NOMO-1 treated with DMSO at 0.1 percent for 48 hours (cell line): ENCODE measurements at regions not wholly inside any gene's neighbourhood (a gene's known extent, or its start where the extent isn't known, plus 50 kb on each side); places are given as distances from the start of the nearest gene placed in this dataset.
"Not testable (repeated sequence)": the region's sequence is repeated elsewhere in the genome, so short reads cannot be mapped to it uniquely, and the experiment has no call there.

Source experiments
- DNase-seq: peaks from one replicate; lab custom pipeline; 2025; ENCODE audit not compliant: unreplicated experiment; lab: John Stamatoyannopoulos, UW

DNA sequence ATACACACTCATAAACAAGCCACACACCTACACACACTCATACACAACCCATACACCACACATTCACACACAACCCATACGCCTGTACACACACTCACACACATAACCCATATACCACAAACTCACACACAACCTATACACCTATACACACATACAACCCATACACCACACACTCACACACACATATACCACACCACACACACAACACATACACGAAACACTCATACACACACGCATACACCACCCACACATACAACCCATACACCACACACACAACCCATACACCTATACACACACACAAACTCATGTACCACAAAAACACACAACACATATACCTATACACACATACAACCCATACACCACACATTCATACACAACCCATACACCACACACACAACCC, 164.3 kb downstream of the TMEM121 start:
- no peak for DNase-seq

GRCh38 chr14:105691321-105692109, 165.1 kb downstream of the TMEM121 start:
- DNase-seq: not testable (repeated sequence)

DNA sequence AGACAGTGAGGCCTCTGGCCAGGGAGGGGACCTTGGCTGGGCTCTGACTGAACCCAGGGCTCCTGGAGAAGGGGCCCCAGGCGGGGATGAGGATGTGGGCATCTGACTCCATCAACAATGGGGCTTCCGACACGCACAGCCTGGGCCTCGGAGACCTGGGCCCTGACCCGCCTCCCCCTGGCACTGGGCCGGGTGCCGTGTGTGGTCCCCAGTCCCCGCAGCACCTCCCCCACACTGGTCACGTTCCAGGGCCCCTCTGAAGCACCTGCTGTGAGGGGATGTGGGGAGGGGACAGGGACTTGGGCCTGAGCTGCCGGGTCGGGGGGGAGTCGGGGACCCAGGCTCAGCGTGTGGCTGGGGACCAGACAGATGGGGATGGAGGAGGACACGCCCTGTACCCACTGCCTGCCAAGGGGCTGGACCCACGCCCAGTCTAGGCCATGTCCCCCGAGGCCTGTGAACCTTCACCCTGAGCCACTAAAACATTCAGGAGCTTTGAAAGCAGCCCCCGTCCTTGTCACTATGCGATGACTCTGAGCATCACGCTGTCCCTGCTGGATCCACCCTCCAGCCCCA, 165.8 kb downstream of the TMEM121 start:
- not testable (repeated sequence) for DNase-seq

GRCh38 chr14:105694961-105695360, 168.6 kb downstream of the TMEM121 start:
- no peak for DNase-seq

DNA sequence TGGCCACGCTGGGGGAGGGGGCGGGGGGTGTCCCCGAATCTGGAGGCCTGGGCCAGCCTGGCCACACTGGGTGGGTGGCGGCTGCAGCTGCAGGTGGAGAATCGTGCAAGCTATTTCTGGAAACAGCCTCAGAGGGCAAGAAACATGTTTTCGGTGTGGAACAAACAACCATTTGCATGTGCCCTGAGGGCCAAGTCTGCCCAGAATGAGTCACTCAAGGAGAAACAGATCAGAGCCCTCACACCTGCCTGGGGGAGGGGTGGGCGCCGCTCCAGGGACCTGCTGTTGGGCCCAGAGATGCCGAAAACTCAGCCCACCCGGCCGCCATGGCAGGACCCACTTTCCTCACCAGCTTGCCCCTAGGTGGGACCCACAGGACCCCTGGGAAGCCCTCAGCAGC, 170.0 kb downstream of the TMEM121 start:
- DNase-seq: not testable (repeated sequence)

DNA sequence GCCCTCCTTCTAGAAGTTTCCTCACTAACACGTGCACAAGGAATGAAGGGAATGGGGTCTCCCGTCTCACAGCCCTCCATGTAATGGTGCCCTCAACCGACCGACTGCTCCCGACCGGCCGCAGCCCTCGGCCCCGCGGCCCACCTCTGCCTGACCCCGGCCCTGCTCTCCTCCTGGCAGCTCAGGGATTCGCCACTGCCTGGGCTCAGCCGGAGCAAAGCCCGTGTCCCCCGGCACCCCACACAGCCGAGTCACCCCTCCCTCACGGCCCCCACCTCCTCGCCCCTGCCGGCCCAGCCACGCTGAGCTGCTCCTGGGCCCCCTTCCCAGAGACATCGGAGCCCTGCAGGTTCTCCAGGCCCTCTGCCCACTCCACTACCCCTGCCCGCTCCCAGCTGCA, 171.0 kb downstream of the TMEM121 start:
- DNase-seq: not testable (repeated sequence)

DNA sequence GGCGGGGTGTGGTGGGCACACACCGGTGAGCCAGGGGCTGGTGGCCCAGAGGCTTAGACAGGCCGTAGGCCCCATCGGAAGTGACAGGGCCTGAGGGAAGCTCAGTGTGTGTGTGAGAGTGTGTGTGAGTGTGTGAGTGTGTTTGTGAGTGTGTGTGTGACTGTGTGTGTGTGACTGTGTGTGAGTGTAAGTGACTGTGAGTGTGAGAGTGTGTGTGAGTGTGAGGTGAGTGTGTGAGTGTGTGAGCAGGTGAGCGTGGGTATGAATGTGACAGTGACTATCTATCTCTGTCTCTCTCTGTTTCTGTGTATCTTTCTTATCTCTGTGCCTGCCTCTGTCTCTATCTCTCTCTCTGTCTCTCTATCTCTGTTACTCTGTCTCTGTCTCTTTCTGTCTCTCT, 171.6 kb downstream of the TMEM121 start:
- not testable (repeated sequence) for DNase-seq

DNA sequence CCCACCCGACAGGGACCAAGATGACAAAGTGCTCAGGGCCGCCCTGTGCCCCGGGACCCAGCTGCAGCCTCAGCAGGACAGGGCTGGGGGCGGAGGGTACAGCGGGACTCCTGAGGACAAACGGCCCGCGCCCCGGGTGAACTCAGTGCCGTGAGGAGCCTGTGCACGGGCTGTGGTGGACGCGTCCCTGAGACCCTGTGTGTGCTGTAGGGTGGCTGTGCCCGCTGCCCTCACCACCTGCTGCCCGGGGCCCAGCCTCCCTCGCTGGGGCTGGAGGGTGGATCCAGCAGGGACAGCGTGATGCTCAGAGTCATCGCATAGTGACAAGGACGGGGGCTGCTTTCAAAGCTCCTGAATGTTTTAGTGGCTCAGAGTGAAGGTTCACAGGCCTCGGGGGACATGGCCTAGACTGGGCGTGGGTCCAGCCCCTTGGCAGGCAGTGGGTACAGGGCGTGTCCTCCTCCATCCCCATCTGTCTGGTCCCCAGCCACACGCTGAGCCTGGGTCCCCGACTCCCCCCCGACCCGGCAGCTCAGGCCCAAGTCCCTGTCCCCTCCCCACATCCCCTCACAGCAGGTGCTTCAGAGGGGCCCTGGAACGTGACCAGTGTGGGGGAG, 172.7 kb downstream of the TMEM121 start:
- not testable (repeated sequence) for DNase-seq

- DNase-seq: not testable (repeated sequence)
Measured at GRCh38 chr14:105699706-105700105, 173.3 kb downstream of the TMEM121 start.

DNA sequence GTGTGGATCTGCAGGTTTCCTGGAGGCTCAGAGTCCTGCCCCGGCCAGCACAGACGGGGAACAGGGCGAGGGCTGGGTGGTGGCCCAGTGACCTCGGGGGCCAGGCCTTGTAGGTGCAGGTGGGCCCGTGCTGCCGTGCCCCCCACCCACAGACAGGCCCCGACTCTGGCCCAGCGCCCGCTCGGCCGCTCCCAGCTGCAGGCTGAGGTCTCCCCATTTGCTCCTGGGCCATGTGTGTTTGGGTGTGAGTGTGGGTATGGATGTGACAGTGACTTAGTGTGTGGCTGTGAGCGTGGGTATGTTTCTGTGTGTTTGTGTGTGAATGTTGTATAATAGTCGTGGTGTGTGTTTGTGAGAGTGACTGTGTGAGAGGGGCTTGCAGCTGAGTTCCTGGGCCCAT, 173.8 kb downstream of the TMEM121 start:
- DNase-seq: not testable (repeated sequence)

- no peak for DNase-seq
Measured at GRCh38 chr14:105700622-105701288, 174.4 kb downstream of the TMEM121 start.

GRCh38 chr14:105701456-105702274, 175.3 kb downstream of the TMEM121 start:
- no peak for DNase-seq

GRCh38 chr14:105702275-105702817, 176.0 kb downstream of the TMEM121 start:
- DNase-seq: no peak

GRCh38 chr14:105703044-105703665, 176.8 kb downstream of the TMEM121 start:
- DNase-seq: not testable (repeated sequence)

- DNase-seq: not testable (repeated sequence)
Measured at GRCh38 chr14:105704091-105704490, 177.7 kb downstream of the TMEM121 start.

DNA sequence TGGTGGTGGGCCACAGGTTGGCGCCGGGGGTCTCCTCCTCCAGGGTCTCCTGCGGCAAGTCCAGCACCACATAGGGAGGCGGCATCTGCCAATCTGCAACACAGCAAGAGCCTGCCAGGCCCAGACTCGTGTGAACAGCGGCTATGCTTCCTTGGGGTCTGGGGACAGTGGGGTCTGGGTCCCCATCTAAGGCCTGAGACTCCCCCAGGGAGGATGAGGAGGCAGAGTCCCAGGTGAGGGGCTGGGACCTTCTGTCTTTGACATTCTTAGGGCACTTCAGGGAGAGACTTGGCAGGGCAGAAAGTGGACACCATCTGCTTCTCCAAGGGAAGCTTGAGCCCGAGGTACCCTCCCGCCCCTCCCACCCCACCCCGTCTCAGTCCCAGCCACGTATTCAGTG, 178.1 kb downstream of the TMEM121 start:
- DNase-seq: not testable (repeated sequence)

DNA sequence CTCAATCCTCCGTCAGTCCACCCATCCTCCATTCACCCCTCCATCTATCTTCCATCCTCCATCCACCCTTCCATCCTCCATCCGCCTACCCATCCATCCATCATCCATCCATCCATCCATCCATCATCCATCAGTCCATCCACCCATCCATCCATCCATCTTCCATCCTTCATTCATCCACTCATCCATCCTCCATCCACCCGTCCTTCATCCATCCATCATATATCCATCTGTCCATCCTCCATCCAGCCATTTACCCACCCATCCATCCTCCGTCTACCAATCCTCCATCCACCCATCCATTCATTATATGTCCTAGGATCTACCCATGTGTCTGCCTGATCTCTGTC, 179.1 kb downstream of the TMEM121 start:
- DNase-seq: not testable (repeated sequence)

- DNase-seq: not testable (repeated sequence)
Measured at GRCh38 chr14:105705862-105706700, 179.7 kb downstream of the TMEM121 start.

- DNase-seq: not testable (repeated sequence)
Measured at GRCh38 chr14:105706701-105707019, 180.3 kb downstream of the TMEM121 start.
